LNCaP clone FGC (cell line): ENCODE measurements at regions not wholly inside any gene's neighbourhood (a gene's known extent, or its start where the extent isn't known, plus 50 kb on each side); places are given as distances from the start of the nearest gene placed in this dataset.

Experiments used
- DNase-seq: peaks from one replicate; pipeline ENCODE4 v3.0.0-alpha.2; 2011; ENCODE audit warnings: low read depth
- H3K4me3 ChIP-seq: 2 replicates; pipeline ENCODE4 v1.5.1; 2011; ENCODE audit warnings: mild to moderate bottlenecking, low read depth, low read length, control low read depth
- CTCF ChIP-seq: IDR thresholded peaks from 2 replicates; pipeline ENCODE4 v1.5.1; 2012; ENCODE audit warnings: mild to moderate bottlenecking; ENCODE audit not compliant: control insufficient read depth, insufficient read depth; ENCODE audit errors: extremely low read depth

DNA sequence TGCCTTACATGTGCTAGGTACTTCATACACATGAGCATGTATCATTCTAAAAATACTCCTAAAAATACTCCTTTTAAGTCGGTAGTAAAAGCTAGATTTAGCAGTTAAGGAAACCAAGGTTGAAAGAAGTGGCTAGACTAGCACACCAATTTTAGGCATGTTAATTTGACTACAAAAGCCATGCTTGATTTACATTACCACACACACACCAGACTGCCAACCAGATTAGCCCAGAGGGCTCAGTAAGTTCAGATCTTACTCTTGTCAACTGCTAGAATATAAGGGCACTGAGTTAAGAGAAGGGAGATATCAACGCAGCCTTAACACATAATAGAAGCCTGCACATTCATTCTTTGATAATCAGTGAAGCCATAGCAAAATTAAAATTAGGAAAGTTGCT lies 117.9 kb downstream of the MID1IP1 start:
- no peak overlapping the region for H3K4me3 ChIP-seq
- no peak for TF ChIP-seq CTCF
- DNase-seq: no peak

GRCh38 chrX:38919853-38920528 lies 118.7 kb downstream of the MID1IP1 start:
- no peak for DNase-seq
- no peak for TF ChIP-seq CTCF

DNA sequence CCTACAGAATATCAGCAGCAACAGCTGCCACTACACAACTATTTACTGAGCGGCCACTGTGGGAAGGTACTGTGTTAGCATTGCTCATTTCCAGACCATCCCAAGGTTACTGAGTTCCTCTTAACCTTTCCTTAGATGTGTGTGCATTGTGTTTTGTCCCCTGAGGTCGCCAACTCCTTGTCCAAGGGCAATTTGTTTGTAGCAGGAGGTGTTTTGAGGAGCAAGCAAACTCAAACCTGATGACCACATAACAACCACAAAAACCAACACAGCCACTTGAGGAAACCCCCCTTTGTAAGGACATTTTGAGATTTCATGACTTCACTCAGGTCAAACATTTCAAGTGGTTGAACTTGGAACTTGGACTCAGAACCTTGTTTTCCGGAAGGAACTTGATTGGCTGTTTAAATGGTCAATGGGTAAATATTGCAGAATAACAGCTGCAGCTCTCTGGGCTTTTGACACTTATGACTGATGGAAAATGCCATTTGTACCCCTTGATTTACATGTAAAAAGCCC lies 122.3 kb downstream of the MID1IP1 start:
- H3K4me3 ChIP-seq: no peak overlapping the region
- DNase-seq: no peak
- TF ChIP-seq CTCF: no peak

More at GRCh38 chrX:38919853-38920528, 118.7 kb downstream of the MID1IP1 start:
- no peak overlapping the region for H3K4me3 ChIP-seq

GRCh38 chrX:38927592-38927991 lies 126.3 kb downstream of the MID1IP1 start:
- TF ChIP-seq CTCF: no peak
- DNase-seq: no peak
- H3K4me3 ChIP-seq: no peak overlapping the region

GRCh38 chrX:38929966-38930421 lies 128.7 kb downstream of the MID1IP1 start:
- H3K4me3 ChIP-seq: no peak overlapping the region
- no peak for TF ChIP-seq CTCF
- no peak for DNase-seq

DNA sequence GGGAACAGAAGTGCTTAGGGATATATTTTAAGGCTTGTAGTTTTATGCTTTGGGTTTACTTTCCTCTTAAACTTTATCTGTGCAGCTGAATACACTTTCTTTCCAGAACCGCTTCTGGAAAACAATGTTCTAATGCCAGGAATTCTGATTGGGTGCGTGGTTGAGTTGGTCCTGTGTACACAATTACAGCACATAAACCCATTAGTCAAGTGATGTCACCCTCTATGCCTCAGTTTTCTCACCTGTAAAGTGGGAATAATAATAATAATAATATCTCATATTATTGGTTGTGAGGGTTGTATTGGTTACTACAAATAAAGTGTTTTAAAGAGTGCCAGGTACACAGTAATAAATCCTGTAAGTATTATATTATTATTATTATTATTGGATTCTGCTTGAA lies 129.2 kb downstream of the MID1IP1 start:
- no peak overlapping the region for H3K4me3 ChIP-seq
- TF ChIP-seq CTCF: no peak
- no peak for DNase-seq

GRCh38 chrX:38935561-38935960 lies 134.3 kb downstream of the MID1IP1 start:
- DNase-seq: no peak
- no peak overlapping the region for H3K4me3 ChIP-seq
- TF ChIP-seq CTCF: no peak
